ENCODE measurements at regions not wholly inside any gene's neighbourhood (a gene's known extent, or its start where the extent isn't known, plus 50 kb on each side); places are given as distances from the start of the nearest gene placed in this dataset.
"Not testable (repeated sequence)": the region's sequence is repeated elsewhere in the genome, so short reads cannot be mapped to it uniquely, and the experiment has no call there.

DNA sequence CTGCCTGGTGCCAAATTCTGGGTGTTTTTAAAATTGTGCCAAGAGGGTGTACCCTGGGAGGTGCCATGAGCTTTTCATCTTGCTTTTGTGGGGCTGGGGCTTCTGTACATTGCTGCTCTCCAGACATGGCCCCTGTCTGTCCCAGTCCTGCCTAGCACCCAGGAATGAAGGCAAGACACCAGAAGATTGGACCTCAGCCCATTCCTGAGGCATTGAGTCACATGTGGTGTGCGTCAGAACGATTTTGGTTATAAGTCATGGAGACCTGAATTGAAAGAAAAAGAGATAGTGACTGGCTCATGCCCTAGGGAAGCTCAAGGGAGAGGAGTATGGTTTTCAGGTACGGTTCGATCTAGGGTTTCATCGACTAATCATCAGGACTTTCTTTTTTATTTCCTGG is 493.2 kb downstream of the TYW1 start:
- H3K9me3 ChIP-seq (replicated peaks; ENCODE audit: low read length): peaks cover 4% of the 10 kb centered on the region
- H3K9ac ChIP-seq (ENCODE audit: low read depth, low read length): no peak overlapping the region
- H3K4me3 ChIP-seq (ENCODE audit: low read length): no peak overlapping the region
- peaks cover 4% of the 10 kb centered on the region for H3K27me3 ChIP-seq (ENCODE audit: control insufficient read depth, insufficient read depth, low read length)
- no peak overlapping the region for H3K4me2 ChIP-seq (ENCODE audit: low read length)
- H3K4me1 ChIP-seq (ENCODE audit: control insufficient read depth, insufficient read depth, low read length): no peaks in the 10 kb centered on the region
- H3K36me3 ChIP-seq (ENCODE audit: insufficient read depth, low read length): no peaks in the 10 kb centered on the region

DNA sequence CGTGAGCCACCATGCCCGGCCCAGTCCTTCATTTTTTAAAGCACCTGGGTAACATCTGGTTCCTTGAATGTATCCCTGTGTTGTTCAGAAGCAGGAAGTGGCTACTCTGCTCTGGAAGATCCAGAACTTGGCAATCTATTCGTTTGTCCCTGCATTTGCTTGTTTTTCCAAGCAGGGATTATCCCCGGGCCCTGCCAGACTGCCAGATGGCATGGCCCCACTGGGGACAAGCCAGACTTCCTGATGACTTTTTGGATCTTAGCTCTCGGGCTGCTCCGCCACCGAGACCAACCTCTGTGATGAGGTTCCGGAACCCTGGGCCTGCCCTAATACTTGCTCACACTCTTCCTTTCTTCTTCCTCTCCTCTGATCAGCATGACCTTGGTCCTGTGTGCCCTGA is 496.7 kb downstream of the TYW1 start:
- Histone ChIP-seq H3K27me3 (ENCODE audit: control insufficient read depth, insufficient read depth, low read length) (no peaks in the 10 kb centered on the region), H3K4me1 (ENCODE audit: control insufficient read depth, insufficient read depth, low read length) (no peaks in the 10 kb centered on the region), H3K9me3 (replicated peaks; ENCODE audit: low read length) (peaks cover 4% of the 10 kb centered on the region), H3K4me2 (ENCODE audit: low read length) (no peak overlapping the region), H3K4me3 (ENCODE audit: low read length) (no peak overlapping the region), H3K9ac (ENCODE audit: low read depth, low read length) (no peak overlapping the region), H3K36me3 (ENCODE audit: insufficient read depth, low read length) (no peaks in the 10 kb centered on the region)

DNA sequence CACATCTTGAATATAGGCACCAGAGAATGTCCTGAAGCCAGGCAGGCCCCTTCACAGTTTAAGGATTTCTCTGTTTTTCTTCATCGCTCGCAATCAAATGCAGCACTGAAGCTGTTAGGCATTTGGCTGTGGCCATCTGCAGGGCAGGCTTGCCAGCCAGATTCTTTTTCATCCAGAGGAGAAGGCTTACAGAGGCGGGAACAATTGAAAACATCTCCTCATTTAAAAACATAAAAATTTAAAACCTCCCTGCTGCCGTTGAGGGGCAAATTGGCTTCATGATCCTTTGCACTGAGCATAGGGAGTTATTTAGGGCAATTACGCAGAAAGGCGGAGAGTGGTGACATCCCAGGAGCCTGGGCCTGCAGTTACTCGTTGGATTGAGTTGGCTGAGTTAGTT is 500.0 kb downstream of the TYW1 start:
- no peak overlapping the region for H3K4me2 ChIP-seq (ENCODE audit: low read length)
- no peak overlapping the region for H3K9ac ChIP-seq (ENCODE audit: low read depth, low read length)
- H3K27me3 ChIP-seq (ENCODE audit: control insufficient read depth, insufficient read depth, low read length): no peaks in the 10 kb centered on the region
- H3K9me3 ChIP-seq (replicated peaks; ENCODE audit: low read length): peaks cover 4% of the 10 kb centered on the region
- H3K36me3 ChIP-seq (ENCODE audit: insufficient read depth, low read length): no peaks in the 10 kb centered on the region
- no peaks in the 10 kb centered on the region for H3K4me1 ChIP-seq (ENCODE audit: control insufficient read depth, insufficient read depth, low read length)
- H3K4me3 ChIP-seq (ENCODE audit: low read length): no peak overlapping the region

DNA sequence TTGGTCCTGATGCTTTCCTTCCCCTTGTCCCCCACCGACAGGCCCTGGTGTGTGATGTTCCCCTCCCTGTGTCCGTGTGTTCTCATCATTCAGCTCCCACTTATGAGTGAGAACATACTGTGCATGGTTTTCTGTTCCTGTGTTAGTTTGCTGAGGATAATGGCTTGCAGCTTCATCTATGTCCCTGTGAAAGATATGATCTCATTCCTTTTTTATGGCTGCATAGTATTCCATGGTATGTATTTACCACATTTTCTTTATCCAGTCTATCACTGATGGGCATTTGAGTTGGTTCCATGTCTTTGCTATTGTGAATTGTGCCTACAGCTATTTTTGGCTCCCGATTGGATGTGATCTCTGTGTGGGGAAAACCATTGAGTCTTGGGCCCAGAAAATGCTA is 501.3 kb downstream of the TYW1 start:
- not testable (repeated sequence) for H3K4me3 ChIP-seq (ENCODE audit: low read length); H3K9me3 ChIP-seq (replicated peaks; ENCODE audit: low read length); H3K27me3 ChIP-seq (ENCODE audit: control insufficient read depth, insufficient read depth, low read length); H3K4me1 ChIP-seq (ENCODE audit: control insufficient read depth, insufficient read depth, low read length); H3K9ac ChIP-seq (ENCODE audit: low read depth, low read length); H3K36me3 ChIP-seq (ENCODE audit: insufficient read depth, low read length); H3K4me2 ChIP-seq (ENCODE audit: low read length)

DNA sequence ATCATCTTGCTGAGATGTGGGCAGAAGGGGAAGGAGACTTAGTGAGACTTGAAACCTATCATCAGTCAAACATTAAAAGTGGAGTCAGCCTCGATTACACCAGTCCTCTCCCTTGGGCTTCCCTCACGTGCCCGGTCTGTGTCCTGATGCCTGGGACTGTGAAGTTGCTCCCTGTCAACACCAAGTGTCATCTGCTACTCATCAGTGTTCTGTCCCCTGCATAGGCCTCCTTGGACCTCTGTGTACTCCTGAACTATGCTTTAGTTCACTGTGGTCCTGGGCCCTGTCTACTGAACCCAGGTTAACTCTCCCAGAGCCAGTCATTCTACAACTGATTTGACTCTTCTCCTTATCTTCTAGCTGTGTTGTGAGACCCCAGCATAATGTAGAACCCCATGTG is 506.3 kb downstream of the TYW1 start:
- H3K9ac ChIP-seq (ENCODE audit: low read depth, low read length): no peak overlapping the region
- H3K4me2 ChIP-seq (ENCODE audit: low read length): no peak overlapping the region
- no peak overlapping the region for H3K4me3 ChIP-seq (ENCODE audit: low read length)
- H3K36me3 ChIP-seq (ENCODE audit: insufficient read depth, low read length): no peaks in the 10 kb centered on the region
- H3K9me3 ChIP-seq (replicated peaks; ENCODE audit: low read length): peaks cover 8% of the 10 kb centered on the region
- H3K4me1 ChIP-seq (ENCODE audit: control insufficient read depth, insufficient read depth, low read length): no peaks in the 10 kb centered on the region
- H3K27me3 ChIP-seq (ENCODE audit: control insufficient read depth, insufficient read depth, low read length): no peaks in the 10 kb centered on the region

DNA sequence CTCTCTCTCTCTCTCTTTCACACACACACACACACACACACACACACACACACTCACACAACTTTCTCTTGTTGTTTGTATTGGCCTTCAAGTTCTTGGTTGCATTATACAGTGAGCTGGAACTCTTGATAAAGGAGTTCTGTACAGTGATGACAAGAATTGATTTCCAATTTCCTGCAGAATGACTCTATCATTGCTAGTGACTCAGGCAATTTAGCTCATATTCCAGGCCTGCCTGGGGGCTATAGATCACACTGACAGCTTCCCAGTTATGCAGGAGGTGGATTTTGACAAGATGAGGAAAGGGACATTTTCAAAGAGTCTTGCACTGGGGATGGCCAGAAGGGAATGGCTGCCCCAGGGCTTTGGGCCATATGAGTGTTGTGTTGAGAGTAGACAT is 508.8 kb downstream of the TYW1 start:
- no peak overlapping the region for H3K9ac ChIP-seq (ENCODE audit: low read depth, low read length)
- peaks cover 8% of the 10 kb centered on the region for H3K9me3 ChIP-seq (replicated peaks; ENCODE audit: low read length)
- no peaks in the 10 kb centered on the region for H3K27me3 ChIP-seq (ENCODE audit: control insufficient read depth, insufficient read depth, low read length)
- no peak overlapping the region for H3K4me3 ChIP-seq (ENCODE audit: low read length)
- no peaks in the 10 kb centered on the region for H3K36me3 ChIP-seq (ENCODE audit: insufficient read depth, low read length)
- no peaks in the 10 kb centered on the region for H3K4me1 ChIP-seq (ENCODE audit: control insufficient read depth, insufficient read depth, low read length)
- H3K4me2 ChIP-seq (ENCODE audit: low read length): no peak overlapping the region

DNA sequence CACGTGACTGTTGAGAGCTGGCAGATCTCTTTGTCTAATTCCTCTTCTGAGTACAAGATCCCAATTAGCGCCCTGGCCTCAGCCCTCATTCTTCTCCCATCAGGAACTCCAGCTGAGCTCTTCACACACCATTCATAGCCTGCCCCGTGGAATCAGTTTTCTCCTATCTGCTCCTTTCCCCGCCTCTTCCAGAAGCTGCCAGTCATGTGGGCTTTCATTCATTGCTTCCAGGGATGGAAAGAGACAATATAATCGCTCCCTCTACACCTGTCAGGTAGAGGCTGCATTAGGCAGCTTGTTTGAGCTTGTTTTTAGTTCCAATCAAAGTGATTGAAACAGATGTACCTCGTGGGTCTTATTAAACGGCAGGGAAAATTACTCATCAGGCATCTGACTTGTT is 515.8 kb downstream of the TYW1 start:
- H3K4me2 ChIP-seq (ENCODE audit: low read length): no peak overlapping the region
- H3K27me3 ChIP-seq (ENCODE audit: control insufficient read depth, insufficient read depth, low read length): no peaks in the 10 kb centered on the region
- H3K4me3 ChIP-seq (ENCODE audit: low read length): no peak overlapping the region
- no peaks in the 10 kb centered on the region for H3K9me3 ChIP-seq (replicated peaks; ENCODE audit: low read length)
- H3K36me3 ChIP-seq (ENCODE audit: insufficient read depth, low read length): no peaks in the 10 kb centered on the region
- H3K4me1 ChIP-seq (ENCODE audit: control insufficient read depth, insufficient read depth, low read length): no peaks in the 10 kb centered on the region
- H3K9ac ChIP-seq (ENCODE audit: low read depth, low read length): no peak overlapping the region

DNA sequence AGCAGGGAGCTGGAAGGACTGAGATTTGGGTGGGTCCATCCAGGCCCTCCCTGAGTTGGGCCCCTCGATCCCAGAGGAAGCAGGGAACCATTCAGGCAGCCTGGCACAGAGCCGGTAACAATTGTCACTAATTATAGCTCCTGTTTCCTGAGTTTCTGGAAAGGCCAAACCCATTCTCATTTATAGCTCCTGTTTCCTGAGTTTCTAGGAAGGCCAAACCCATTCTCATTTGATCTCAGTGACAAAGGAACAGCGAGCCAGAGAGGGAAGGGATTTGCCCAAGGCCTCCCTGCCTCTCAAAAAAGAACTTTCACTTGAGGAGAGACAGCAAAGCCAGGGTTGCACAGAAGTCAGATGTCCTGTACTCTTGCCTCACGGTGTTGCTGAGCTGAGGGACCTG is 521.9 kb downstream of the TYW1 start:
- Histone ChIP-seq H3K36me3 (ENCODE audit: insufficient read depth, low read length) (no peaks in the 10 kb centered on the region), H3K9me3 (replicated peaks; ENCODE audit: low read length) (no peaks in the 10 kb centered on the region), H3K4me2 (ENCODE audit: low read length) (no peak overlapping the region), H3K27me3 (ENCODE audit: control insufficient read depth, insufficient read depth, low read length) (no peaks in the 10 kb centered on the region), H3K4me3 (ENCODE audit: low read length) (no peak overlapping the region), H3K4me1 (ENCODE audit: control insufficient read depth, insufficient read depth, low read length) (no peaks in the 10 kb centered on the region), H3K9ac (ENCODE audit: low read depth, low read length) (no peak overlapping the region)

DNA sequence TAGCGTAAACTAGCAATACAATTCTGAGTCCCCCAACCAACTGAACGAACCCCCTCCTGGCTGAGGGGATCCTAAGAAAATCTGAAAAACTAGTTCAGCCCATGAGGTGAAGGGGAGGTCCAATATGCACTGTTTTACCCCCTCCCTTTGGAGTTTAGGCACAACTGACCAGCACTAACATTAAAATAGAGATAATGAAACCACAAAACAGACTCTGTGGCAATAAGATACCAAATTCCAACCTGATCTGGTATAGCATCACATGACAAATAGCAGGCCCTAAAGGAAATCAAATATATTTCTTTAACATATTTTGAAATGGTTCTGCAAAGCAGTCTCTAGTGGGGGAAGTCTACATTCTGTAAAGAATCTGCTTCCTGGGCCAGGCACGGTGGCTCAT is 522.5 kb downstream of the TYW1 start:
- no peaks in the 10 kb centered on the region for H3K27me3 ChIP-seq (ENCODE audit: control insufficient read depth, insufficient read depth, low read length)
- no peak overlapping the region for H3K4me2 ChIP-seq (ENCODE audit: low read length)
- no peaks in the 10 kb centered on the region for H3K36me3 ChIP-seq (ENCODE audit: insufficient read depth, low read length)
- no peaks in the 10 kb centered on the region for H3K9me3 ChIP-seq (replicated peaks; ENCODE audit: low read length)
- no peaks in the 10 kb centered on the region for H3K4me1 ChIP-seq (ENCODE audit: control insufficient read depth, insufficient read depth, low read length)
- H3K9ac ChIP-seq (ENCODE audit: low read depth, low read length): no peak overlapping the region
- H3K4me3 ChIP-seq (ENCODE audit: low read length): no peak overlapping the region

DNA sequence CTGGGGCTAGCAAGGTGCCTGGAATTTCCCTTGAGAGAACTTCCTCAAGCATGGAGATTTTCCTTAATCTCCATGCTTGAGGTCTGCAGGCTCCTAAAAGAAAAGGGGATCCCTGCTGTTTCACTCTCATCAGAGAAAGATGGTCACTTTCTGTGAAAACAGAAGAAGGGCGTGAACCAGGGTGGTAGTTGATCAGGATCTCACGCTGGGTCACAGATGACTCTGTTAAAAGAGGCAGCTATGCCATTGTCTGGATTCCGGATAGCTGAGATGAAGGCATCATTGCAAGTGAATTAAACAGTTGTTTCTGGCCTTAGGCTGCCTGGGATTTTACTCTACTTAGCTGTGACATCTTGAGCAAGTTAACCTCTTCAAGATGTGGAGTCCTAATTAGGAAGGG is 525.9 kb downstream of the TYW1 start:
- Histone ChIP-seq H3K27me3 (ENCODE audit: control insufficient read depth, insufficient read depth, low read length) (no peaks in the 10 kb centered on the region), H3K4me1 (ENCODE audit: control insufficient read depth, insufficient read depth, low read length) (no peaks in the 10 kb centered on the region), H3K4me2 (ENCODE audit: low read length) (no peak overlapping the region), H3K36me3 (ENCODE audit: insufficient read depth, low read length) (no peaks in the 10 kb centered on the region), H3K4me3 (ENCODE audit: low read length) (no peak overlapping the region), H3K9ac (ENCODE audit: low read depth, low read length) (no peak overlapping the region), H3K9me3 (replicated peaks; ENCODE audit: low read length) (no peaks in the 10 kb centered on the region)

DNA sequence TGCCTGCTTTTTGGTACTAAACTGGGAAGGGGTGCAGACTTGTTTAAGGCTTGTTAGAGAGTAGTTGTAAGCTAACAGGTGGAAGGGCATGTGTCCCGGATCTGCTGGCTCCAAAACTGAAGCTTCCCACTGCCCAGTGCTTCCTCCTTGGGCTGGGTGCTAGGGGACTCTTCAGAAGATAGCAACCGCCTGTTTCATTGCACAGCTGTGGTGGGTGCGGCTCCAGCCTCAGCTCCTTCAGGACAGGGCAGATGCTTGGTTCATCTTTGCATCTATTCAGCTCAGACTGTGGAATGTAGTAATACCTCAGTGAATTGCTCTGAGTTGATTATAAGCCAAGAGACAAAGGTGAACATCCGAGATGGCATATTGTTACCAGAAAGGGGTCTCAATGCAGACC is 527.1 kb downstream of the TYW1 start:
- Histone ChIP-seq H3K36me3 (ENCODE audit: insufficient read depth, low read length) (no peaks in the 10 kb centered on the region), H3K4me2 (ENCODE audit: low read length) (no peak overlapping the region), H3K4me1 (ENCODE audit: control insufficient read depth, insufficient read depth, low read length) (no peaks in the 10 kb centered on the region), H3K27me3 (ENCODE audit: control insufficient read depth, insufficient read depth, low read length) (no peaks in the 10 kb centered on the region), H3K4me3 (ENCODE audit: low read length) (no peak overlapping the region), H3K9ac (ENCODE audit: low read depth, low read length) (no peak overlapping the region), H3K9me3 (replicated peaks; ENCODE audit: low read length) (no peaks in the 10 kb centered on the region)

DNA sequence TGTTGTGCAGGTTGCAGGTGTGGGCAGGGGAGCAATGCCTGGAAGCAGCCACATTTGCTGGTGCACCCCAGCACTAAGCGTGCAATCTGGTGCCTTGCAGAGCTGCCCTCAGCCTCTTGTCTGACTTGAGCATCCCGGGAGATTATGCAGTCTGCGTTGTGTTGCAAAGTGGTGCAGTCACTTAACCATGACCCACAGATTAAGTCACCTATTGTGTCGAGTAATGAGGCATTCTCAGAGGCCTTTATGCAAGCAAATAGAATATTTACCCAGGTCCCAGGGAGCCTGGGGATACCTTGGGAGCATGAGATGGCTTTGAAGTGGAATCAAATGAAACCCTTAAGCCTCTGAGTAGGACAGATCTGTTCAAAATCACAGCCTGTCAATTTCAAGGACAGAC is 529.0 kb downstream of the TYW1 start:
- H3K27me3 ChIP-seq (ENCODE audit: control insufficient read depth, insufficient read depth, low read length): no peaks in the 10 kb centered on the region
- H3K9me3 ChIP-seq (replicated peaks; ENCODE audit: low read length): no peaks in the 10 kb centered on the region
- no peak overlapping the region for H3K4me3 ChIP-seq (ENCODE audit: low read length)
- no peak overlapping the region for H3K9ac ChIP-seq (ENCODE audit: low read depth, low read length)
- no peaks in the 10 kb centered on the region for H3K36me3 ChIP-seq (ENCODE audit: insufficient read depth, low read length)
- H3K4me1 ChIP-seq (ENCODE audit: control insufficient read depth, insufficient read depth, low read length): no peaks in the 10 kb centered on the region
- no peak overlapping the region for H3K4me2 ChIP-seq (ENCODE audit: low read length)

Data from skeletal muscle satellite cell (primary cell).